ENCODE measurements at regions not wholly inside any gene's neighbourhood (a gene's known extent, or its start where the extent isn't known, plus 50 kb on each side); places are given as distances from the start of the nearest gene placed in this dataset.

DNA sequence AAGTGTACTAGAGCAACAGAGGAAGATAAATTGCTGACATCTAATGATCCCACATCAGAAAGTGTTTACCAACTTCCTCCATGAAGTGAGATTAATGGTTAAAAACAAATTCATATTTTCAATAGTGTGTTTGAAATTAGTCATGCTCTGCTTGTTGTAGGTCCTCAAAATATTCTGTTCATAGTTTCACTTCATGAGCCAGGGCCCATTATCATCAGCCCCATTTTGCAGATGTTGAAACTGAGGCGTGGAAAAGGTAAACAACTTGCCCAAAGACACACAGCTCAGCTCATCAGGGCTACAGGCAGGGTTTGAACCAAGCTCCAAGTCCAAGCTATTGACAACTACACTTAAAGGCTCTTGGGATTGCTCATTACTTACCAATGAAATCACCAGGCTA lies 103.5 kb upstream of the PPARGC1A start:
- Histone ChIP-seq H4K20me1 (replicated peaks; ENCODE audit: control insufficient read depth, extremely low read depth, insufficient read depth, low read length) (no peaks in the 10 kb centered on the region), H3K9me3 (replicated peaks; ENCODE audit: control insufficient read depth, insufficient read depth, low read length) (no peaks in the 10 kb centered on the region), H3K4me1 (ENCODE audit: control insufficient read depth, extremely low read depth, insufficient read depth, low read length) (no peaks in the 10 kb centered on the region), H3K79me2 (ENCODE audit: control insufficient read depth, insufficient read depth, low read length) (no peaks in the 10 kb centered on the region), H3K9ac (replicated peaks; ENCODE audit: extremely low read depth, insufficient read depth, low read length) (no peak overlapping the region), H3K9me1 (replicated peaks; ENCODE audit: control insufficient read depth, extremely low read depth, insufficient read depth, low read length) (no peaks in the 10 kb centered on the region), H3K36me3 (ENCODE audit: control insufficient read depth in 2 of 2, extremely low read depth in 1 of 2, insufficient read depth in 2 of 2, low read length in 2 of 2) (no peaks in the 10 kb centered on the region), H3K27me3 (ENCODE audit: control insufficient read depth in 2 of 2, insufficient read depth in 2 of 2, low read length in 2 of 2) (no peaks in the 10 kb centered on the region), H3K27ac (ENCODE audit: insufficient read depth, low read depth, low read length) (no peak overlapping the region), H2AFZ (ENCODE audit: low read depth, low read length) (no peak overlapping the region), H3K4me3 (replicated peaks in 1 of 3; ENCODE audit: insufficient read depth in 1 of 3, low read depth in 1 of 3, low read length in 3 of 3) (no peak overlapping the region), H3K4me2 (ENCODE audit: insufficient read depth, low read length) (no peak overlapping the region)
- dilution Hi-C loops (cut with MboI; ENCODE audit: extremely low pct_ligation_motif_present, low sequenced_read_pairs), result no loop called here
- FAIRE-seq (no peak), DNase-seq (ENCODE audit: low read depth, low spot score) (no peak)
- CTCF ChIA-PET, result no interaction called here
- POLR2A ChIA-PET, result no interaction called here
- intact Hi-C loops (cut with micrococcal nuclease), result no loop called here
- no TSS peak for BruUV-seq (replicated peaks)
- TF ChIP-seq, protein P1, sequence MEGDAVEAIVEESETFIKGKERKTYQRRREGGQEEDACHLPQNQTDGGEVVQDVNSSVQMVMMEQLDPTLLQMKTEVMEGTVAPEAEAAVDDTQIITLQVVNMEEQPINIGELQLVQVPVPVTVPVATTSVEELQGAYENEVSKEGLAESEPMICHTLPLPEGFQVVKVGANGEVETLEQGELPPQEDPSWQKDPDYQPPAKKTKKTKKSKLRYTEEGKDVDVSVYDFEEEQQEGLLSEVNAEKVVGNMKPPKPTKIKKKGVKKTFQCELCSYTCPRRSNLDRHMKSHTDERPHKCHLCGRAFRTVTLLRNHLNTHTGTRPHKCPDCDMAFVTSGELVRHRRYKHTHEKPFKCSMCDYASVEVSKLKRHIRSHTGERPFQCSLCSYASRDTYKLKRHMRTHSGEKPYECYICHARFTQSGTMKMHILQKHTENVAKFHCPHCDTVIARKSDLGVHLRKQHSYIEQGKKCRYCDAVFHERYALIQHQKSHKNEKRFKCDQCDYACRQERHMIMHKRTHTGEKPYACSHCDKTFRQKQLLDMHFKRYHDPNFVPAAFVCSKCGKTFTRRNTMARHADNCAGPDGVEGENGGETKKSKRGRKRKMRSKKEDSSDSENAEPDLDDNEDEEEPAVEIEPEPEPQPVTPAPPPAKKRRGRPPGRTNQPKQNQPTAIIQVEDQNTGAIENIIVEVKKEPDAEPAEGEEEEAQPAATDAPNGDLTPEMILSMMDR (IDR thresholded peaks at IDR 0.05; ENCODE audit: extremely low read depth in 1 of 2, insufficient read depth in 1 of 2, low read depth in 1 of 2, low read length in 2 of 2), result no peak
- TF ChIP-seq JUN (IDR thresholded peaks at IDR 0.05; ENCODE audit: borderline replicate concordance, insufficient read depth, insufficient read length, low read depth) (no peak), GATA2 (IDR thresholded peaks at IDR 0.05; ENCODE audit: insufficient read depth, insufficient read length, low read depth, low read length) (no peak), MYC (IDR thresholded peaks at IDR 0.05; ENCODE audit: low read depth, low read length) (no peak), POLR2A (IDR thresholded peaks at IDR 0.05; ENCODE audit: low read depth, low read length) (no peak), EZH2 (IDR thresholded peaks at IDR 0.05; ENCODE audit: borderline replicate concordance, low read depth, low read length, severe bottlenecking) (no peak)
- TF ChIP-seq, protein P2, sequence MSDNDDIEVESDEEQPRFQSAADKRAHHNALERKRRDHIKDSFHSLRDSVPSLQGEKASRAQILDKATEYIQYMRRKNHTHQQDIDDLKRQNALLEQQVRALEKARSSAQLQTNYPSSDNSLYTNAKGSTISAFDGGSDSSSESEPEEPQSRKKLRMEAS (IDR thresholded peaks at IDR 0.05; ENCODE audit: insufficient read depth, insufficient read length), result no peak

DNA sequence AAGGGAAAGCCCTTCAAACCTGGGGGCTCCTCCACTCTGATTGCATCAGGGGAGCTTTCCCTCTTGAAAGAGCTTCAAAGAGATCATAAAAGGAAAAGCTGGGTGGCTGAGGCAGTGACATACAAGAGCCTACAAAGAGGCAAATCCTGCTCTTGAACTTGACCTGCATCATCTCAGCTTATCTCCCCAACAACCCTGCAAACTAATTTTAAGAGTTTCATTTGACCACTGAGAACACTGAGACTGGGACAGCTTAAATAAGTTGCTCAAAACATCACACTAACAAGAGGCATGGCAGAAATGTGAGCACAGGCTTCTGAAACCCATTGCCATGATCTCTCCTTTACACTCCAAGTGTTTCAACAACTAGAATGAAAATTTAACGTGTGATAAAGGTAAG lies 101.6 kb upstream of the PPARGC1A start:
- dilution Hi-C loops (cut with MboI; ENCODE audit: extremely low pct_ligation_motif_present, low sequenced_read_pairs), result no loop called here
- ChIA-PET CTCF (no interaction called here), POLR2A (no interaction called here)

More for the DNA sequence above, 101.6 kb upstream of the PPARGC1A start:
- intact Hi-C loops (cut with micrococcal nuclease), result no loop called here
- H3K27ac ChIP-seq (ENCODE audit: insufficient read depth, low read depth, low read length), result no peak overlapping the region
- H3K36me3 ChIP-seq (ENCODE audit: control insufficient read depth in 2 of 2, extremely low read depth in 1 of 2, insufficient read depth in 2 of 2, low read length in 2 of 2), result no peaks in the 10 kb centered on the region
- no peaks in the 10 kb centered on the region for H3K9me3 ChIP-seq (replicated peaks; ENCODE audit: control insufficient read depth, insufficient read depth, low read length)
- no peak overlapping the region for H3K4me2 ChIP-seq (ENCODE audit: insufficient read depth, low read length)
- DNase-seq (ENCODE audit: low read depth, low spot score), result no peak
- no peaks in the 10 kb centered on the region for H3K79me2 ChIP-seq (ENCODE audit: control insufficient read depth, insufficient read depth, low read length)
- no peaks in the 10 kb centered on the region for H3K4me1 ChIP-seq (ENCODE audit: control insufficient read depth, extremely low read depth, insufficient read depth, low read length)
- FAIRE-seq, result no peak
- no peaks in the 10 kb centered on the region for H4K20me1 ChIP-seq (replicated peaks; ENCODE audit: control insufficient read depth, extremely low read depth, insufficient read depth, low read length)
- H3K9ac ChIP-seq (replicated peaks; ENCODE audit: extremely low read depth, insufficient read depth, low read length), result no peak overlapping the region
- H3K4me3 ChIP-seq (replicated peaks in 1 of 3; ENCODE audit: insufficient read depth in 1 of 3, low read depth in 1 of 3, low read length in 3 of 3), result no peak overlapping the region
- H2AFZ ChIP-seq (ENCODE audit: low read depth, low read length), result no peak overlapping the region
- H3K27me3 ChIP-seq (ENCODE audit: control insufficient read depth in 2 of 2, insufficient read depth in 2 of 2, low read length in 2 of 2), result no peaks in the 10 kb centered on the region
- TF ChIP-seq JUN (IDR thresholded peaks at IDR 0.05; ENCODE audit: borderline replicate concordance, insufficient read depth, insufficient read length, low read depth) (no peak), POLR2A (IDR thresholded peaks at IDR 0.05; ENCODE audit: low read depth, low read length) (no peak), EZH2 (IDR thresholded peaks at IDR 0.05; ENCODE audit: borderline replicate concordance, low read depth, low read length, severe bottlenecking) (no peak), POLR2AphosphoS5 (IDR thresholded peaks at IDR 0.05; ENCODE audit: insufficient read depth, low read depth, low read length) (no peak), GATA2 (IDR thresholded peaks at IDR 0.05; ENCODE audit: insufficient read depth, insufficient read length, low read depth, low read length) (no peak), MYC (IDR thresholded peaks at IDR 0.05; ENCODE audit: low read depth, low read length) (no peak), FOS (IDR thresholded peaks at IDR 0.05; ENCODE audit: borderline replicate concordance, insufficient read depth, low read length) (no peak)
- TF ChIP-seq, protein P1 (IDR thresholded peaks at IDR 0.05; ENCODE audit: extremely low read depth in 1 of 2, insufficient read depth in 1 of 2, low read depth in 1 of 2, low read length in 2 of 2), result no peak
- TF ChIP-seq, protein P2 (IDR thresholded peaks at IDR 0.05; ENCODE audit: insufficient read depth, insufficient read length), result no peak
- no peaks in the 10 kb centered on the region for H3K9me1 ChIP-seq (replicated peaks; ENCODE audit: control insufficient read depth, extremely low read depth, insufficient read depth, low read length)
- BruUV-seq (replicated peaks), result no TSS peak

Data from endothelial cell of umbilical vein (primary cell).